ENCODE measurements at regions not wholly inside any gene's neighbourhood (a gene's known extent, or its start where the extent isn't known, plus 50 kb on each side); places are given as distances from the start of the nearest gene placed in this dataset.
"Not testable (repeated sequence)": the region's sequence is repeated elsewhere in the genome, so short reads cannot be mapped to it uniquely, and the experiment has no call there.

DNA sequence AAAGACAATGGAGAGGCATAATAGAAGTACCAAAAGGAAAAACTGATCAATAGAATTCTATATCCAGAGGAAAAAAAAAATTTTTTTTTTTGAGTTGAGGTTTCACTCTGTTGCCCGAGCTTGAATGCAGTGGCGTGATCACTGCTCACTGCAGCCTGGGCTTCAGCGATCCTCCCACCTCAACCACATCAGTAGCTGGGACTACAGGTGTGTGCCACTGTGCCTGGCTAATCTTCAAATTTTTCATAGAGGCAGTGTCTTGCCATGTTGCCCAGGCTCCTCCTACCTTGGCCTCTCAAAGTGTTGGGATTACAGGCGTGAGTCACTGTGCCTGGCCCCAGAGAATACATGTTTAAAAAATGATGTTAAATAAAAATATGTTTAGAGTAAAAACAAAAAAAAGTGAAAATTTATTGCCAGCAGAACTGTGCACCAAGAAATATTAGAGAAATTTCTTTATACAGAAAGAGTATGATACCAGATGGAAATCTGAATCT lies 154.3 kb upstream of the ZBTB20 start:
- Histone ChIP-seq H3K27ac (ENCODE audit: low read depth in 2 of 2, low read length in 2 of 2) (no peak overlapping the region), H3K4me1 (ENCODE audit: control insufficient read depth in 2 of 3, insufficient read depth in 2 of 3, low read depth in 1 of 3, low read length in 3 of 3) (no peaks in the 10 kb centered on the region), H3K9ac (ENCODE audit: low read length in 3 of 3) (no peak overlapping the region), H3K36me3 (ENCODE audit: control insufficient read depth in 2 of 3, insufficient read depth in 3 of 3, low read length in 3 of 3) (no peaks in the 10 kb centered on the region), H3K4me3 (ENCODE audit: low read length in 3 of 3) (no peak overlapping the region), H3K27me3 (ENCODE audit: control insufficient read depth, insufficient read depth, low read length) (no peaks in the 10 kb centered on the region), H3K9me3 (ENCODE audit: control insufficient read depth in 2 of 3, insufficient read depth in 1 of 3, low read length in 3 of 3) (no peaks in the 10 kb centered on the region)
- FAIRE-seq: no peak
- intact Hi-C loops (cut with DNase I): no loop called here
- DNase-seq: no peak
- TF ChIP-seq, protein P1, sequence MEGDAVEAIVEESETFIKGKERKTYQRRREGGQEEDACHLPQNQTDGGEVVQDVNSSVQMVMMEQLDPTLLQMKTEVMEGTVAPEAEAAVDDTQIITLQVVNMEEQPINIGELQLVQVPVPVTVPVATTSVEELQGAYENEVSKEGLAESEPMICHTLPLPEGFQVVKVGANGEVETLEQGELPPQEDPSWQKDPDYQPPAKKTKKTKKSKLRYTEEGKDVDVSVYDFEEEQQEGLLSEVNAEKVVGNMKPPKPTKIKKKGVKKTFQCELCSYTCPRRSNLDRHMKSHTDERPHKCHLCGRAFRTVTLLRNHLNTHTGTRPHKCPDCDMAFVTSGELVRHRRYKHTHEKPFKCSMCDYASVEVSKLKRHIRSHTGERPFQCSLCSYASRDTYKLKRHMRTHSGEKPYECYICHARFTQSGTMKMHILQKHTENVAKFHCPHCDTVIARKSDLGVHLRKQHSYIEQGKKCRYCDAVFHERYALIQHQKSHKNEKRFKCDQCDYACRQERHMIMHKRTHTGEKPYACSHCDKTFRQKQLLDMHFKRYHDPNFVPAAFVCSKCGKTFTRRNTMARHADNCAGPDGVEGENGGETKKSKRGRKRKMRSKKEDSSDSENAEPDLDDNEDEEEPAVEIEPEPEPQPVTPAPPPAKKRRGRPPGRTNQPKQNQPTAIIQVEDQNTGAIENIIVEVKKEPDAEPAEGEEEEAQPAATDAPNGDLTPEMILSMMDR (IDR thresholded peaks at IDR 0.05; ENCODE audit: borderline replicate concordance, extremely low read depth, insufficient read depth): no peak

DNA sequence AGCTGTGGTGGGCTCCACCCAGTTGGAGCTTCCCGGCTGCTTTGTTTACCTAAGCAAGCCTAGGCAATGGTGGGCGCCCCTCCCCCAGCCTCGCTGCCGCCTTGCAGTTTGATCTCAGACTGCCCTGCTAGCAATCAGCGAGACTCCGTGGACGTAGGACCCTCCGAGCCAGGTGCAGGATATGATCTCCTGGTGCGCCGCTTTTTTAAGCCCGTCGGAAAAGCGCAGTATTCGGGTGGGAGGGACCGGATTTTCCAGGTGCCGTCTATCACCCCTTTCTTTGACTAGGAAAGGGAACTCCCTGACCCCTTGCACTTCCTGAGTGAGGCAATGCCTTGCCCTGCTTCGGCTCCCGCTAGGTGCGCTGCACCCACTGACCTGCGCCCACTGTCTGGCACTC lies 170.9 kb upstream of the ZBTB20 start:
- H3K27me3 ChIP-seq (ENCODE audit: control insufficient read depth, insufficient read depth, low read length); H3K4me1 ChIP-seq (ENCODE audit: control insufficient read depth in 2 of 3, insufficient read depth in 2 of 3, low read depth in 1 of 3, low read length in 3 of 3); H3K4me3 ChIP-seq (ENCODE audit: low read length in 3 of 3); H3K9ac ChIP-seq (ENCODE audit: low read length in 3 of 3); intact Hi-C loops (cut with DNase I); FAIRE-seq; H3K36me3 ChIP-seq (ENCODE audit: control insufficient read depth in 2 of 3, insufficient read depth in 3 of 3, low read length in 3 of 3); H3K27ac ChIP-seq (ENCODE audit: low read depth in 2 of 2, low read length in 2 of 2); H3K9me3 ChIP-seq (ENCODE audit: control insufficient read depth in 2 of 3, insufficient read depth in 1 of 3, low read length in 3 of 3): not testable (repeated sequence)
- DNase-seq: peak in 1 of 5 donors; percentile 39

DNA sequence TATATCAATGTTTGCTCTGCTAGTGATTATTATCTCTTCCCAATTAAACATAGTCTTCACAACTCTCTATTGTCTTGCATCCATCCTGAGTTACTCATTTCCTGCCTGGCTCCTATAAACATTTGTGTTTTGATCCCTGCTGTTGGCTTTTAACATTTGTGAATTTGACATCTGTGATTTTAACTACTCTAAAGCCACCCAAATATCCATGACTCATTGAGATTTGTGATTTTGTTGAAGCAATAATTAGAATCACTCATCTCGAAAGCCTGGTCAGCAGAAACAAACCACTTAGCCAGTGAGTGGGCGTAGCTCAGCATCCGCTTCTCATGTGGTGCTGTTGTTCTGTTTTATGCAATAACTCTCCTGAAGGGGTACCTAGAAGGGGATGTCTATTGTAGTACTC lies 174.3 kb upstream of the ZBTB20 start:
- Histone ChIP-seq H3K36me3 (ENCODE audit: control insufficient read depth in 2 of 3, insufficient read depth in 3 of 3, low read length in 3 of 3) (no peaks in the 10 kb centered on the region), H3K9me3 (ENCODE audit: control insufficient read depth in 2 of 3, insufficient read depth in 1 of 3, low read length in 3 of 3) (no peaks in the 10 kb centered on the region), H3K4me1 (ENCODE audit: control insufficient read depth in 2 of 3, insufficient read depth in 2 of 3, low read depth in 1 of 3, low read length in 3 of 3) (no peaks in the 10 kb centered on the region), H3K9ac (ENCODE audit: low read length in 3 of 3) (no peak overlapping the region), H3K27ac (ENCODE audit: low read depth in 2 of 2, low read length in 2 of 2) (no peak overlapping the region), H3K4me3 (ENCODE audit: low read length in 3 of 3) (no peak overlapping the region), H3K27me3 (ENCODE audit: control insufficient read depth, insufficient read depth, low read length) (no peaks in the 10 kb centered on the region)
- TF ChIP-seq, protein P1 (IDR thresholded peaks at IDR 0.05; ENCODE audit: borderline replicate concordance, extremely low read depth, insufficient read depth): no peak
- DNase-seq: no peak
- no peak for FAIRE-seq
- intact Hi-C loops (cut with DNase I): no loop called here

DNA sequence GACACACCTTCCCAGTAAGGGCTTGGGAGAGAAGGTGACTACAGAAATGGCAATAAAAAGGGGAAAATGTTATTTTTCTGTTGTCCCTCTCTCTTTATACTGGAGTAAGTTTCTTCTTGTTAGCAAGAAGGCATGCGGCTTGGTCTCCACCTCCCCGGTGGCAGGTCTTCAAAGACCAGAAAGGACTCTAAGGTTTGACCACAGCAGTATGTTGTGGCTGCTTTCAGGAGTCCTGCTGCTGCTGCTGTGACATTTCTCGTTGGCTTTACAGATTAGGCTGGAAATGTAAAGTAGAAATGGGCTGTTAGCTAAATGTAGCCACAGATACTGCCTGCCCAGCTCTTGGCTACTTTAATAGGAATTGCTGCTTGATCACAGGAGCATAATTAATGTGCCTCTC lies 175.8 kb upstream of the ZBTB20 start:
- H3K27ac ChIP-seq (ENCODE audit: low read depth in 2 of 2, low read length in 2 of 2): no peak overlapping the region
- intact Hi-C loops (cut with DNase I): no loop called here
- H3K9me3 ChIP-seq (ENCODE audit: control insufficient read depth in 2 of 3, insufficient read depth in 1 of 3, low read length in 3 of 3): no peaks in the 10 kb centered on the region
- H3K4me3 ChIP-seq (ENCODE audit: low read length in 3 of 3): no peak overlapping the region
- H3K4me1 ChIP-seq (ENCODE audit: control insufficient read depth in 2 of 3, insufficient read depth in 2 of 3, low read depth in 1 of 3, low read length in 3 of 3): no peaks in the 10 kb centered on the region
- no peaks in the 10 kb centered on the region for H3K36me3 ChIP-seq (ENCODE audit: control insufficient read depth in 2 of 3, insufficient read depth in 3 of 3, low read length in 3 of 3)
- DNase-seq: no peak
- no peak for FAIRE-seq
- no peak overlapping the region for H3K9ac ChIP-seq (ENCODE audit: low read length in 3 of 3)
- H3K27me3 ChIP-seq (ENCODE audit: control insufficient read depth, insufficient read depth, low read length): no peaks in the 10 kb centered on the region
- TF ChIP-seq, protein P1 (IDR thresholded peaks at IDR 0.05; ENCODE audit: borderline replicate concordance, extremely low read depth, insufficient read depth): no peak

Measured in kidney (tissue), 13 donors.